DMS79 treated with DMSO at 0.1 percent for 48 hours (cell line): ENCODE measurements at regions not wholly inside any gene's neighbourhood (a gene's known extent, or its start where the extent isn't known, plus 50 kb on each side); places are given as distances from the start of the nearest gene placed in this dataset.
"Not testable (repeated sequence)": the region's sequence is repeated elsewhere in the genome, so short reads cannot be mapped to it uniquely, and the experiment has no call there.

Source experiments
- DNase-seq: peaks from one replicate; lab custom pipeline; 2025; lab: John Stamatoyannopoulos, UW

DNA sequence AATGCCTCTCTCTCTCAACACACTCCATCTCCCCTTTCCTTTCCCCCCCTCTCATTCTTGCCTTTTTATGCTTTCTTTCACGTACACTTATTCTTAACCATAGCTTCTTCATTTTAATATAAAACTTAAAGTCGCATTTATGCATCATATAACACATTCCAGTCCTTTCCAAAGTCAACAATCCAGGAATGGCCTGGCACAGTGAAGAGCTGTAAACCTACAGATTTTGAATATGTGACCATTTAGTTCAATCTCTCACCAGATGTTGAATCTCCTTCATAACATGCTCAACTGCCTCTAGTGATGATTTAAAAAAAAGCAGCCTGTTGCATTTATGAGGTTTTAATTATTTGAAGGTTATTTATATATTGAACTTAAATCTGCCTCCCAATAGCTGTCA, 186.2 kb upstream of the GRAMD2B start:
- DNase-seq = no peak

DNA sequence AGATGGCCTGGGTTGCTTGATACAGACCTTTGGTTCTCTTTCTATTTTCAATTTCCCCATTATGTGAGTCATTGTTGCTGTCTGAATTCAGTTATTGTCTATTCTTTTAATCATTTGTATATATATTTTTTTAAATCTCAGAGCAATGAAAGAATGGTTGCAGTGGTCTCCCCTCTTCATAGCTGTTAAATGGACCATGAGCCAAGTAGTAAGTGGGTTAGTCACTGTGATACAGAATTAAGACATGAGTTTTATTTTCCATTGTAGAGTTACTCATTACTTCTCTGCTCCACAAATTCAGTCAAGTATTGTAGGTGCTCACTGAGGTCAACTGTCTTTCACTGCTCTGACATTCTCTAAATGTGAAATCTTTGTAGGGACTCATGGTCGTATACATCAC, 174.6 kb upstream of the GRAMD2B start:
- no peak for DNase-seq

DNA sequence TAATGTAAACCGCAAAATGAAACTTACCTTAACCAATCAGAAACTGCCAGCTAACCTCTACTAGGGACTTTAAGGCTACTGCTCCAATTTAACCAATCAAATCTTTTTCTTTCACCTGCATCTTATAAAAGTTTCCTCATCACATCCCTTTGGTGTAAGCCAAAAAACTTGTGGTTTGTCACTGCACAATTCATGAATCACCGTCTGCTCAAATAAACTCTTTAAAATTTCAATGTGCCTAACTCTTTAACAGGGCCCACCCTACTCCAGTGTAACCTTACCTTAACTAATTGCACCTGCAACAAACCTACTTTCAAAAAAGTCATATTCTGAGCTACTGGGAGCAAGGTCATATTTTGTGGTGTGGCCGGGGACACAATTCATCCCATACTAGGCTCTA, 172.2 kb upstream of the GRAMD2B start:
- DNase-seq = no peak

DNA sequence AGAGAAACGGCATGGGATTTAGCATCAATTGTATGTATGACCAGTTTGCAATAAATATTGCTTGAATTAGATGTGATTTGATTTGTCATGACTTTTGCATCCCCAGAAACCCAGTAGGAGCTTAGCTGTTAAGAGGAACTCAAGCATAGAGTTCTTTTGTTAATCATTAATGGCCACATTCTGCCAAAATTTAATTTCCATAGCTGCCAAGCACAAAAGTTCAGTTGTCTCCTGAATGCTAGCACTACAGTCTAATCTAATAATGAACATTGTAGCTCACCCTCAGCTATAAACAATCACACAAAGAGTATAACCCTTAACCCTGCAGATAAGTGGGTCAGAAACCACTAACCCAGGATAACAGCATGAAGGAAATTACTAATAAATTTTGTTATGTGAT, 169.8 kb upstream of the GRAMD2B start:
- no peak for DNase-seq

DNA sequence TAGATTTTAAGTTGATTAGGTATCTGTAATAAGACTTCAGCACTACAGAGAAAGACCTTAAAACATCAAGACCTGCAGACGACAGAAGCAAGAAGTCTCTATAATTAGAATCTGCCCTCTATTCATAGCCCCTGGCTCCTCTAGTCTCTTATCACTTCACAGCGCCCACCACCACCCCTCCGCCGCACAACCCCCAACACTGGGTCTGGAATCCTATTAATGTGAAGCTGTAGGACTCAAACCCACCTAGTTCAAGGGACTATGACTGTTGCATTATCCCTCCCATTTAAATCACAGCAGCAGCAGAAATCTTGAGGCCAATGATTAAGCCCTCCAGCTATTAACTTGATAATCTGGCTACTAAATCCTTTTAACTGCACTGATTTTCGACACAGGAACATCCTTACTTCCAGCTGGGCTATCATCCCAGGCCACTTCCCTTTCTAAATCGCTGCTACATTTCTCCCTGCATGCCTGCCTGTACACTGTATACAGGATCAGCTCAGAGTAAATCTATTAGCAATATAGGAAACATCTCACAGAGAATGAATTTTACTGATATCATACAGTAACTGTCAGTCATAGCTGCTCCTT, 159.5 kb upstream of the GRAMD2B start:
- DNase-seq = no peak

DNA sequence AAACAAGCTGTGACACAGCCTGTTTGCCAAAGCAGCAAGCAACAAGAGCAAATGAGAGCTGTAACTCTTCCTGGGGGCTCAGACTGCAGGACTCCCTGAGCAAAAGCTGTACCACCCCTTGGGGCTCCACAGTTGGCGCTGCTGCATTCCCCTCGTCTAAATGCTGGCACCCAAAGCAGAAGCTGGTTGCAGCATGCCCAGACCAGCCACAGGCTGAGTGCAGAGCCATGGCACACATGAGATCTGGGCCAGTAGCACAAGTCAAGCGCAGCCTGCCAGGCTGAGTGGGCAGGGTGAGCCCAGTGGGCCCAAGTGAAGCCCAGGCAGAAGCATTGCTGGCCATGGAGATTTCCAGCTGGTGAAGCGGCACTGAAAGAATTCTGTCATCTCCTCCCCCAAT, 157.3 kb upstream of the GRAMD2B start:
- no peak for DNase-seq

DNA sequence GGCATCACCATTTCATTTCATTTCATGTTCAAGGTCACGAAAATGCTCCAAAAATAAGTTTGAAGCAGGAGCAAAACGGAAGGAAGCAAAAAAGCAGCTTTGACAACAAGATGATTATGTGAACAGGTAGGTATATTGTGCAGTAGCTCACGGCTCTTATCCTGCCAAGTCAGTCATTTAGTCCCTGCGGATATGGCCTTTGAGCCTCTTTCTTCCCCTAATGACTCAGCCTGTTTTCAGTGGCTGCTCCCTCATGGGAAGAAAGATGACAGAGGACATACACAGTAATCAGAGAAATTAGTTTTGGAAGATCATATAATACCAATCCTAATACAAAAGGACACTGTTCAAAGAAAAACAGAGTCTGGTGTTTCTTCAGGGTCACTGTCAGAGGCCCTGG, 155.8 kb upstream of the GRAMD2B start:
- DNase-seq = no peak

DNA sequence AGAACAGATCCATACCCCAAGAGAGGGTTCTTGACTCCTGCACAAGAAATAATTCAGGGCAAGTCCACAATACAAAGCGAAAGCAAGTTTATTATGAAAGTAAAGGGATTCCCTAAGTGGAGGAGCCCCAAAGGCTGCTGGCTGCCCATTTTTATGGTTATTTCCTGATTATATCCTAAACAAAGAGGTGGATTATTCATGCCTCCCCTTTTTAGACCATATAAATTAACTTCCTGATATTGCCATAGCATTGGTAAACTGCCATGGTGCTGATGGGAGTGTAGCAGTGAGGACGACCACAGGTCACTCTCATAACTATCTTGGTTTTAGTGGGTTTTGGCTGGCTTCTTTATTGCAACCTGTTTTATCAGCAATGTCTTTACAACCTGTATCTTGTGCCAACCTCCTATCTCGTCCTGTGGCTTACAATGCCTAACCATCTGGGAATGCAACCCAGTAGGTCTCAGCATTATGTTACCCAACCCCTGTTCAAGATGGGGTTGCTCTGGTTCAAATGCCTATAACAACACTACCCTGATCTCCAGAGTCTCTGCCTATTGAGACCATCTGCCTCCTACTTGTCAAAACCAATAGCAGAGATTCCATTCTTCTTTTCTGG, 154.4 kb upstream of the GRAMD2B start:
- DNase-seq = no peak

DNA sequence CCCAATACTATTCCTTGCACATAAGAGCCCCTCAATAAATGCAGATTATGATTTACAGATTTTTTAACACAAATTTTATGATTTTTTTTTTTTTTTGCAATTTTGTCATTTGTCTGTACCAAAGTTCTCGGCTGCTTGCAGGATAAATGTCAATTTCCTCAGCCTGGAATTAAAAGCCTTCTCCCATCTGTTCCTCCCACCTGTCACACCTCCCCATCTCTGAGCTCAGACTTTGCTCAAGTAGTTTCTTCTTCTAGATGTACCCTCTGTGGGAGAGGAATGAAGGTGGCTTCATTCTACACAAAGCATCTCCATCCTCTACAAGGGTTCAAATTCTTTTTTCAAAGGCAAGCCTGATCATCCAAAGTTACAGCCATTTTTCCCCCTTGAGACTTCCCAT, 153.7 kb upstream of the GRAMD2B start:
- no peak for DNase-seq

DNA sequence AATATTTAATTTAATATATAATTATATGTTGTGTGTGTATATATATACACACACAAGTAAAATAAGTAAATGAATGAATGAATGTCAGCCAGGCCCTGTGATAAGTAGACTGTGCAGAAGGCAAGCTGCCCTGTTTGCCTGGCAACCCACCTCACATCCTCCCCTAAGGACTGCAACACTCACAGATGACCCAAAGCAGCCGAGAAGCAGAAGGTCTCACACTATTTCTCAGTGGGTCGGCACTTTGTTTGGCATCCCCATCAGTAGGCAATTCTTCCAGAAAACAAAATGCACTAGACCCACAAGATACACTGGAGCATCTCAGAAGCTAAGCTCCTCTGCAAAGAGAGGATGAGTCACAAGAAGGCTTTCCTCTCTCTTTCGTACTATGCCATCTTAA, 152.1 kb upstream of the GRAMD2B start:
- no peak for DNase-seq

DNA sequence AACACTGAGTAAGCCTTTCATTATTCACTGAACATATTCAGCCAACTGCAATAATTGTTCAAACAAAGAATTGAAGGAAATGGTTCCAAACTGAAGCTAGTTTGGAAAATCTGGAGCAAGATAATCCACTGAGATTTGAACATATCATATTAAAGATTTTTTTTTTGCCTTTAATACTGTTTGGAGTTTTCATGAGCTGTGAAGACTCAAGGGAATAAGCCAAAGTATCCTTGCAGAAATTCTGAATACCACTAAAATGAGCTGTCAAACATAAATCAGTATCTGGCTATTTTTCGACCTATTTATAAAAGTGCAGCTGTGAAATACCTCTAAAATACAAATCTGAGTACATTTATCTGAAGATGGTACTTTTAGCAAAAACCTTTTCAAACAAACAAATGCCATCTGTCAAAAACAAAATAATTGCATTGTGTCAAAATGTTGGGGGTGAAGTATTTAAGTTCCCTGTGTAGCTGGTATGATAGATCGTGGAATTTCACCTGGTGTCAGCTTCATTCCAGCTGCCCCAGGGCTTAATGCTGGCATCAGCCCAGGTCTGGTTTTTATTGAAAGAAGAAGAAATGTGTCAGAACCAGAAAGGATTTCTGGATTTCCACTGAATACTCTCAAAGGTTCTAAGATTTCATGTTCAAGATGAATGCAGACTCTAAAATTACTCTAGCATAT, 149.0 kb upstream of the GRAMD2B start:
- DNase-seq = no peak

DNA sequence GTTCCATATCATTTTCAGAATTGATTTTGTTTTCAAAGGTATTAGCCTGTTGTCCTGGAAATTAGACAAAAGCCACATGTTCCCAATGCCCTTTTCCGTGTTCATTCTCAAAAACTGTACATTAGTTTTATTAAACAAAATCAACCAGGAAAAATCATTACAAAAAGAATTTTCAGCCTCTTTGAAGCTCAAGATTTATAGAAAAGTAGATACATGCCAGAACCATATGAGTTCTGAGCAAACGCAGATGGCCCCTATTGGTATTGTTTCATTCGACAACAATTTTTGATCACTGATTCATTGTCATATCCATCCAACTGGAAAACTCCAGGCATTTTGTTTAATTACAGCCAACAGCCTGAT, 148.5 kb upstream of the GRAMD2B start:
- no peak for DNase-seq

DNA sequence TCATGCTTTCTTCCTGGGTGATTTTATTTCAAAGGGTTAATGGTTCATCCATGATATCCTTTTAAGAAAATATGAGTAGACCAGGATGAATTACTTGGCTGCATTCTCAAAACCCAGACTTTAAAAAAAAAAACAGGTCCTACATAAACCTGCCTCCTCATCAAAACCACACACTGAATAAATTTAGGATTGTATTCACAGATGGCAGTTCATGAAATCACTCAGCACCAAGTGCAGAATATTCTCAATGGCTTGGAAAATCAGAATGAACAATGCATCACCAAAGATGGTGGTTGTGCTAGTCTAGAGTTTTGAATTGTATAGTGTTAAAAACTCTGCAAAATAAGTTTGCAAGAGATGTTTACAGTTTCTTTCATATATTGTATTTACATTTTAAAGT, 145.4 kb upstream of the GRAMD2B start:
- DNase-seq = no peak

DNA sequence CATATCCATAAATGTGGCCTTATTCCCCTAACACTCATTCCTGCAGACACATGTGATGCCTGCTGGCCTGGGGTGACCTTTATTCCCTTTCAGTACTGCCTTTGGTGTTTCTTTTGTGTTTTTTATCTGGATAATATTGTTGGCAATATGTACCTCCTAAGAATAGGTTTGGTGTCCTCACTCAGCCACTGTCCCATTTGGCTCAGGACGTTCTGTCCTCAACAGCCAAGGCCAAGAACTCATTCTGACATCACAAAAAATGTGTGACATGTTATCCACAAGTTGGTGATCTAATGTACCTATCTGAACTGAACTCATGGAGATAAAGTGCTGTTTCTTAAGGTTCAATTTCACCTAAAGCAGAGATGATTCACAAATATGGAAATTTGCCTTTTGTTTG, 142.9 kb upstream of the GRAMD2B start:
- no peak for DNase-seq

DNA sequence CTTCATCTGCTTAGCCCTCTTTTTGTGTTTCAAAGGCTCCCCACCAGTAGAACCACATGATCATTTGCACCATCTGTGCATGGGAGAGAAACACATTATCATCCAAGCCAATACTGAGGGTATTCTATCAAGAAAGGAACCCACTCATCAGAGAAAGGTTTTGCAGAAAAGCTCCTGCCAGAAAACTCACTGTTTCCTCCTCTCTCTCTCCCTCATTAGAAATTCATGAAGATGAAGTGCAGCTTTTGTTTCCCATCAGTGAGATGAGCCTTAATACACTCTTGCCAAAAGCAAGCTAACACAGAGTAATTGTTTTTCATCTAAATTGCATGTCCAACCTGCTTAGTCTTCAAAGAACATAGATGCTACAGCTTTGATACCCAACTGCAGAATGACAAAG, 142.4 kb upstream of the GRAMD2B start:
- no peak for DNase-seq

DNA sequence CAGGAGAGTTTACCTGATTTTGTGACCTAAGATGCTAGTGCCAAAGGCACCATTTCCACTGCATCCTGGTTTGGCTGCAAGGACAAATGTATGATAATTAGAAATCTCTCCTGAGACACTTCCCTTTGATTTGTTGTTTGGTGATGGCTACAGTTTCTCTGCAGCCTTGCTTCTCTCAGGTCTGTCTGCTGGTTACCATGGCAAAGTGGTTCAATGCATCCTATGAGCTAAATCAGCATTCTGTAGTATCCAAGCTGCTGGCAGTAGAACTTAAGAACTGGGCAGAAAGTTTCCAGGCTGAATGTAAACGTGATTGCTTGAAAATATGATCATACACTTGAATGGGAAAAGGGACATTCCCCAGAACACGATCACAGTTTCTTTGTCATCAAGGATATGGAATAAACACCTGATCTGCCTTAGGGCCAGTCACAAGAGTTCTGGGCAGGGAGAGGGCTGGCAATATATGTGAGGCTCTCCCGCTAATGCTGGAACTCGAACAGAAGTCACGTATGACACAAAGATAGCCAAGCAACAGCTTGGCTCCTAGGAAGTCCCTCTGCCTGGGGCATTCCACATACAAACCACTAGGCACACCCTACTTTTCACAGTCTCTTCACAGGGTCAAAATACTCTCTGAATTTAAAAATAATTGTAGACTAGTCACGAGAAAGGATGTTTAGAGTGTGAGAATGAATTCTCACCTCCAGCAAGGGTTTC, 138.1 kb upstream of the GRAMD2B start:
- no peak for DNase-seq

DNA sequence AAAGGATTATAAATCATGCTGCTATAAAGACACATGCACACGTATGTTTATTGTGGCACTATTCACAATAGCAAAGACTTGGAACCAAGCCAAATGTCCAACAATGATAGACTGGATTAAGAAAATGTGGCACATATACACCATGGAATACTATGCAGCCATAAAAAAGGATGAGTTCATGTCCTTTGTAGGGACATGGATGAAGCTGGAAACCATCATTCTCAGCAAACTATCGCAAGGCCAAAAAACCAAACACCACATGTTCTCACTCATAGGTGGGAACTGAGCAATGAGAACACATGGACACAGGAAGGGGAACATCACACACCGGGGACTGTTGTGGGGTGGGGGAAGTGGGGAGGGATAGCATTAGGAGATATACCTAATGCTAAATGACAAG, 127.1 kb upstream of the GRAMD2B start:
- not testable (repeated sequence) for DNase-seq

DNA sequence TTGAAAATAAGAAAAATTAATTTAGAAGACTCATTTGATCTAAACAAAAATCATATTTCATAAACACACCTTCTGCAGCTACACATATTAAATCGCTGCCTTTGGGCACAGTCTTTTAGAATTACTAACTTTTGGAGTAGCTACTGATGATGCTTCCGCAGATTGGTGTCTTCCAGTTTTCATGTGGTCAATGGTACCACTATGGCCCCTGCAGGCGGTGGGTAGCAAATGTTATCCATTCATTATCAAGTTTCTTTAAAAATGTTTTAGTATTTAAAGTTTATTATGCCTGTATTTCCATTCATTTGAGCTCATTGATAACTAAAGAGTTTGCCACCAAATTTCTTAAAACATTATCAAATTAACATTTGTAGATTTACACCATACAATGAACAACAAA, 122.9 kb upstream of the GRAMD2B start:
- DNase-seq = no peak

DNA sequence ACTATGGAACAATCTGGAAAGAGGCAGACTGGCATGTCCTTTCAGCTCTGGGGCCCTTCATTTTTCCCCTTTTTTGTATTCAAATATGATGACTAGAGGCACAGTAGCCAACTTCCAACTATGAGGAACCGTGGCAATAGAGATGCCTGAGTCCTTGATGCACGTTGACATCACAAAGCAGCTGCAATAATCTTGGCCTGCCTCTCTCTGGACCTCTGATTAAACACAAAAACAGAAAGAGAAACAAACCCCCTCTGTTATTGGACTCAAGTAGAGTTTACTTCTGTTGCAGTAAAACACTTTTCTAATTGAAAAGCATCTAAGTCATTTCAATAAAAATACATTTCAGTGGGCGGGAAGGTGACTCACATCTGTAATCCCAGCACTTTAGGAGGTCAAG, 122.2 kb upstream of the GRAMD2B start:
- no peak for DNase-seq

DNA sequence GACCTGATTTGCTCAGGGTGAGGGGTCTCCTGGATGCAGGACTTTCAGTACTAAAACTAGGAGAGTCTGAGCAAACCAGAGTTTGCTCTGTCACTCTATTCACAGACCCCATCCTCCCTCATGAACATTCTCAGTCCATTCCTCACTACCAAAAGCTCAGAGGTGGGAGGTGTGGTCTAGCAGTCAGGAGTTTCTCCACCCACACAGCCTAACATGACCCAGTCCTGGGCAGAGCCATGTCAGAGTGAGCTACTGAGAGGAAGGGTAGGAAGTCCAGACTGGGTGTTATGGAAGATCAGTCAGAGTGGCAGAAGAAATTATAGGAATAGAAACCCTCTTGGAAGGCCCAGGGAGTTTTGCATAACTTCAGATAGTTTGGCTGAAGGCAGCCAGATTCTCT, 113.3 kb upstream of the GRAMD2B start:
- no peak for DNase-seq

DNA sequence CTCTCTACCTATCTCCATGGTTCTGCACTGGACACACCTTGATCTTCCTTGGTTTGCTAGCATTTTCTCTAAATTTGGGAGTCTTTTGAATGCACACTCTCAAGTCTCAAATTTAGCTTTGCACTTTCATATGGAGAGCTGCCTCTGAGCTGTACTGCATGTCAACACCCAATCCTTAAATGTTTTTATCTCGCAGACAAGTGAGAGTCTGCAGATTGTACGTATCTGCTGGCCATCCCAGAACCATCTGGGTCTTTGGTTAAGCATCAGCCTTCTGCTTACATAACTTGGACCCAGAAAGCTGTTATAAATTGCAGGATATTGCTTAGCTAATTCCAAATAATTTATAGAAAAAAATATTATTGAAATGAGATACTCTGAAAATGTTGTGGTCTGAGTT, 111.4 kb upstream of the GRAMD2B start:
- DNase-seq = no peak

DNA sequence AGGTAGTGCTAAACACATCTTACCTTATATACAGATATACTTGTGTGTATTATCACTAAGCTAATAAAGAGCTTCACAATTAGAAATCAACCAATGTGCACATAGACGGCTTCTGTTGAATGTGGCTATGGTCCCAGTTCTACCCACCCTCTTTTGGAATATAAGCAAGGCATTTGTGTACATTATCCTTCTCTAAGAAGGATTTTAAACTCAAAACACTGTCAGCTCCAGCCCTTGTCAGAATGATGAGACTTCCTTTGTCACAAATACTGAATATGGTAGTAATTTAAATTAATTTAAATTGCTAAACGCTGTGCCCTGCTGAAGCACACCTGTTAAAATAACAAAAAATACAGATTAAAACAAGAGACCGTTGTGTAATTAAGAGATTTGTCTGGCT, 107.9 kb upstream of the GRAMD2B start:
- DNase-seq = no peak

DNA sequence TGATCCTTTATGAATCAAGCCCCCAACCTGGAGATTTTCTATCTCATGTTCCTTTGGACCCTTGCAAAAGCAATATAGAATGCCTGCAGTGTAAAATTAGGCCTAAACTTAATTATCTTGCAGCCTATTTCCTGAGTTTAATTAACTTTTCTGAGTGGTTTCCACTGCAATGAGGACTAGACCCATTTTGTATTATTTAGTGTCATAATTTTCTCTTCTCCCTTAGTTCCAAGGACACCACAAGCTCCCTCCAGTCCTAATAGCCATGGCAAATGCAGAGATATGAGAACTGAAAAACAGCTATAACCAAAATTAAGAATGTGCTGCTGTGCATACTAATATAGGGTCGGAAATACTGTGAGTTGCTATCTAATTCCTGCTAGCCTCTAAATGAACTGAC, 90.9 kb upstream of the GRAMD2B start:
- DNase-seq = no peak
